HG03565 (cell line): ENCODE measurements at regions not wholly inside any gene's neighbourhood (a gene's known extent, or its start where the extent isn't known, plus 50 kb on each side); places are given as distances from the start of the nearest gene placed in this dataset.
"Not testable (repeated sequence)": the region's sequence is repeated elsewhere in the genome, so short reads cannot be mapped to it uniquely, and the experiment has no call there.

Source experiments
- ATAC-seq: cut with Tn5 transposase; IDR thresholded peaks from one replicate; pipeline ENCODE4 v1.9.1; 2021; ENCODE audit warnings: mild to moderate bottlenecking, moderate library complexity; ENCODE audit not compliant: unreplicated experiment

- ATAC-seq, result no peak
These were observed 238.5 kb downstream of the FGF9 start for GRCh38 chr13:21909331-21909730.

- ATAC-seq, result no peak
These were observed 239.7 kb downstream of the FGF9 start for GRCh38 chr13:21910546-21910945.

GRCh38 chr13:21911646-21912298 lies 240.9 kb downstream of the FGF9 start:
- no peak for ATAC-seq

- no peak for ATAC-seq
These were observed 242.1 kb downstream of the FGF9 start for GRCh38 chr13:21913010-21913409.

- ATAC-seq, result no peak
These were observed 246.5 kb downstream of the FGF9 start for GRCh38 chr13:21917086-21918015.

GRCh38 chr13:21920802-21921201 lies 249.9 kb downstream of the FGF9 start:
- not testable (repeated sequence) for ATAC-seq

- no peak for ATAC-seq
These were observed 254.1 kb downstream of the FGF9 start for GRCh38 chr13:21924958-21925357.

GRCh38 chr13:21925720-21926119 lies 254.8 kb downstream of the FGF9 start:
- no peak for ATAC-seq

- ATAC-seq, result no peak
These were observed 258.5 kb downstream of the FGF9 start for GRCh38 chr13:21929400-21929799.

GRCh38 chr13:21930536-21930935 lies 259.7 kb downstream of the FGF9 start:
- ATAC-seq, result no peak

GRCh38 chr13:21932578-21932977 lies 261.7 kb downstream of the FGF9 start:
- ATAC-seq, result no peak

GRCh38 chr13:21932996-21933395 lies 262.1 kb downstream of the FGF9 start:
- no peak for ATAC-seq

- no peak for ATAC-seq
These were observed 263.4 kb downstream of the FGF9 start for GRCh38 chr13:21934284-21934683.

GRCh38 chr13:21936674-21937073 lies 265.8 kb downstream of the FGF9 start:
- no peak for ATAC-seq

GRCh38 chr13:21938168-21938567 lies 267.3 kb downstream of the FGF9 start:
- no peak for ATAC-seq

- ATAC-seq, result no peak
These were observed 267.8 kb downstream of the FGF9 start for GRCh38 chr13:21938636-21939035.

GRCh38 chr13:21942061-21942460 lies 271.2 kb downstream of the FGF9 start:
- ATAC-seq, result no peak

- no peak for ATAC-seq
These were observed 273.7 kb downstream of the FGF9 start for GRCh38 chr13:21944610-21945009.

GRCh38 chr13:21945195-21945594 lies 274.3 kb downstream of the FGF9 start:
- ATAC-seq, result no peak

- no peak for ATAC-seq
These were observed 276.1 kb downstream of the FGF9 start for GRCh38 chr13:21946964-21947363.

- peak; percentile 75 for ATAC-seq
These were observed 278.0 kb downstream of the FGF9 start for GRCh38 chr13:21948769-21949474.
